ENCODE measurements at regions not wholly inside any gene's neighbourhood (a gene's known extent, or its start where the extent isn't known, plus 50 kb on each side); places are given as distances from the start of the nearest gene placed in this dataset.
"Not testable (repeated sequence)": the region's sequence is repeated elsewhere in the genome, so short reads cannot be mapped to it uniquely, and the experiment has no call there.

GRCh38 chr15:53122818-53123217, 332.7 kb upstream of the ONECUT1 start:
- no peak for DNase-seq
- peaks cover 0 to 2% (median 0%) of the 10 kb centered on the region in 5 donors for H3K9me3 Mint-ChIP-seq
- H3K36me3 ChIP-seq (ENCODE audit: insufficient read depth, low read length) = no peaks in the 10 kb centered on the region
- H3K27ac Mint-ChIP-seq = no peak overlapping the region
- POLR2A ChIA-PET = no interaction called here
- H3K27me3 Mint-ChIP-seq = peaks cover 0 to 2% of the 10 kb centered on the region in 2 donors
- H3K4me1 ChIP-seq (ENCODE audit: insufficient read depth, low read length) = no peaks in the 10 kb centered on the region
- H3K4me1 Mint-ChIP-seq = no peaks in the 10 kb centered on the region
- no peak overlapping the region for H3K27ac ChIP-seq (ENCODE audit: low read depth, low read length)
- H3K9me3 ChIP-seq (ENCODE audit: low read length) = no peaks in the 10 kb centered on the region
- CTCF ChIA-PET = no interaction called here
- H3K4me3 Mint-ChIP-seq = no peak overlapping the region
- H3K4me3 ChIP-seq (ENCODE audit: low read length) = no peak overlapping the region
- H3K36me3 Mint-ChIP-seq = no peaks in the 10 kb centered on the region
- no peaks in the 10 kb centered on the region for H3K27me3 ChIP-seq (ENCODE audit: insufficient read depth, low read length, poor library complexity, severe bottlenecking)

- H3K27me3 ChIP-seq (ENCODE audit: insufficient read depth, low read length, poor library complexity, severe bottlenecking); H3K9me3 Mint-ChIP-seq; H3K4me3 Mint-ChIP-seq; POLR2A ChIA-PET; H3K4me3 ChIP-seq (ENCODE audit: low read length); H3K36me3 ChIP-seq (ENCODE audit: insufficient read depth, low read length); H3K4me1 Mint-ChIP-seq; CTCF ChIA-PET; H3K27ac ChIP-seq (ENCODE audit: low read depth, low read length); H3K27ac Mint-ChIP-seq; H3K36me3 Mint-ChIP-seq; DNase-seq; H3K9me3 ChIP-seq (ENCODE audit: low read length); H3K27me3 Mint-ChIP-seq; H3K4me1 ChIP-seq (ENCODE audit: insufficient read depth, low read length): not testable (repeated sequence)
Observed at GRCh38 chr15:53116915-53117314, 326.8 kb upstream of the ONECUT1 start.

GRCh38 chr15:53116169-53116568, 326.0 kb upstream of the ONECUT1 start:
- no peaks in the 10 kb centered on the region for H3K27me3 Mint-ChIP-seq
- no peak overlapping the region for H3K27ac Mint-ChIP-seq
- Histone ChIP-seq H3K4me1 (ENCODE audit: insufficient read depth, low read length) (no peaks in the 10 kb centered on the region), H3K27ac (ENCODE audit: low read depth, low read length) (no peak overlapping the region), H3K27me3 (ENCODE audit: insufficient read depth, low read length, poor library complexity, severe bottlenecking) (no peaks in the 10 kb centered on the region), H3K9me3 (ENCODE audit: low read length) (no peaks in the 10 kb centered on the region), H3K4me3 (ENCODE audit: low read length) (no peak overlapping the region), H3K36me3 (ENCODE audit: insufficient read depth, low read length) (no peaks in the 10 kb centered on the region)
- no peak for DNase-seq
- ChIA-PET POLR2A (no interaction called here), CTCF (no interaction called here)
- no peaks in the 10 kb centered on the region for H3K36me3 Mint-ChIP-seq
- no peak overlapping the region for H3K4me3 Mint-ChIP-seq
- no peaks in the 10 kb centered on the region for H3K4me1 Mint-ChIP-seq
- H3K9me3 Mint-ChIP-seq = peaks cover 0 to 7% (median 2%) of the 10 kb centered on the region in 5 donors

DNA sequence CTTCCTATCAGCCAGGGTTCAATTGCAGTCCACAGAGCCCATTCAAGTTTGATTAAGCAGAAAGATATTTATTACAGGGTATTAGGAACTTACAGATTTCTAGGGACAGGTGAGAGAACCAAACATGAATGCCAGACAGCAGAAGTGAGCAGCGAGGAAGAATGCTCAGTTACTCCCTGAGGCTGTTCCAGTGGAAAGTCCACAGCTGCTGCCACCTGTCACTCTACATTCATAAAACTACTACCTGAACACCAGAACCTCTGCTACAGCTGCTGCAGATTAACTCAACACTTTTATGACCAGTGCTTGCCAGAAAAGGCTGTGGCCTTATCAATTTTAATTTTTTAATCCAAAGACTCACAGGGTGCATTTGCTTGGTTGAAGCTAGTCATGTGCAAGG, 325.4 kb upstream of the ONECUT1 start:
- Mint-ChIP-seq H3K27ac (peak overlapping the region in 1 of 8 donors; percentile 1), H3K4me1 (no peaks in the 10 kb centered on the region), H3K9me3 (peaks cover 0 to 7% (median 2%) of the 10 kb centered on the region in 5 donors), H3K36me3 (no peaks in the 10 kb centered on the region), H3K4me3 (no peak overlapping the region), H3K27me3 (no peaks in the 10 kb centered on the region)
- no peak overlapping the region for H3K4me3 ChIP-seq (ENCODE audit: low read length)
- no peaks in the 10 kb centered on the region for H3K27me3 ChIP-seq (ENCODE audit: insufficient read depth, low read length, poor library complexity, severe bottlenecking)
- ChIA-PET POLR2A (no interaction called here), CTCF (no interaction called here)
- no peaks in the 10 kb centered on the region for H3K36me3 ChIP-seq (ENCODE audit: insufficient read depth, low read length)
- no peak for DNase-seq
- H3K9me3 ChIP-seq (ENCODE audit: low read length) = no peaks in the 10 kb centered on the region
- no peaks in the 10 kb centered on the region for H3K4me1 ChIP-seq (ENCODE audit: insufficient read depth, low read length)
- H3K27ac ChIP-seq (ENCODE audit: low read depth, low read length) = no peak overlapping the region

GRCh38 chr15:53114960-53115359, 324.8 kb upstream of the ONECUT1 start:
- H3K27ac ChIP-seq (ENCODE audit: low read depth, low read length) = no peak overlapping the region
- no peak overlapping the region for H3K4me3 ChIP-seq (ENCODE audit: low read length)
- no peak for DNase-seq
- ChIA-PET POLR2A (no interaction called here), CTCF (no interaction called here)
- H3K9me3 ChIP-seq (ENCODE audit: low read length) = no peaks in the 10 kb centered on the region
- no peaks in the 10 kb centered on the region for H3K4me1 ChIP-seq (ENCODE audit: insufficient read depth, low read length)
- Mint-ChIP-seq H3K4me3 (no peak overlapping the region), H3K9me3 (peaks cover 0 to 7% (median 2%) of the 10 kb centered on the region in 5 donors), H3K27ac (no peak overlapping the region), H3K4me1 (no peaks in the 10 kb centered on the region), H3K27me3 (no peaks in the 10 kb centered on the region), H3K36me3 (no peaks in the 10 kb centered on the region)
- no peaks in the 10 kb centered on the region for H3K27me3 ChIP-seq (ENCODE audit: insufficient read depth, low read length, poor library complexity, severe bottlenecking)
- no peaks in the 10 kb centered on the region for H3K36me3 ChIP-seq (ENCODE audit: insufficient read depth, low read length)

GRCh38 chr15:53110999-53111398, 320.9 kb upstream of the ONECUT1 start:
- no peaks in the 10 kb centered on the region for H3K4me1 ChIP-seq (ENCODE audit: insufficient read depth, low read length)
- ChIA-PET CTCF (no interaction called here), POLR2A (no interaction called here)
- peaks cover 0 to 7% (median 0%) of the 10 kb centered on the region in 5 donors for H3K9me3 Mint-ChIP-seq
- no peaks in the 10 kb centered on the region for H3K27me3 Mint-ChIP-seq
- H3K27ac Mint-ChIP-seq = no peak overlapping the region
- H3K27me3 ChIP-seq (ENCODE audit: insufficient read depth, low read length, poor library complexity, severe bottlenecking) = no peaks in the 10 kb centered on the region
- H3K36me3 Mint-ChIP-seq = no peaks in the 10 kb centered on the region
- DNase-seq = no peak
- no peaks in the 10 kb centered on the region for H3K4me1 Mint-ChIP-seq
- no peak overlapping the region for H3K4me3 Mint-ChIP-seq
- H3K27ac ChIP-seq (ENCODE audit: low read depth, low read length) = no peak overlapping the region
- H3K9me3 ChIP-seq (ENCODE audit: low read length) = no peaks in the 10 kb centered on the region
- no peak overlapping the region for H3K4me3 ChIP-seq (ENCODE audit: low read length)
- no peaks in the 10 kb centered on the region for H3K36me3 ChIP-seq (ENCODE audit: insufficient read depth, low read length)

- no peaks in the 10 kb centered on the region for H3K4me1 Mint-ChIP-seq
- Histone ChIP-seq H3K4me1 (ENCODE audit: insufficient read depth, low read length) (no peaks in the 10 kb centered on the region), H3K27me3 (ENCODE audit: insufficient read depth, low read length, poor library complexity, severe bottlenecking) (no peaks in the 10 kb centered on the region), H3K27ac (ENCODE audit: low read depth, low read length) (no peak overlapping the region), H3K4me3 (ENCODE audit: low read length) (no peak overlapping the region), H3K9me3 (ENCODE audit: low read length) (no peaks in the 10 kb centered on the region), H3K36me3 (ENCODE audit: insufficient read depth, low read length) (no peaks in the 10 kb centered on the region)
- H3K27me3 Mint-ChIP-seq = no peaks in the 10 kb centered on the region
- H3K9me3 Mint-ChIP-seq = peaks cover 0 to 5% (median 2%) of the 10 kb centered on the region in 5 donors
- peak overlapping the region in 1 of 8 donors; percentile 76 for H3K27ac Mint-ChIP-seq
- CTCF ChIA-PET = no interaction called here
- POLR2A ChIA-PET = no interaction called here
- no peak overlapping the region for H3K4me3 Mint-ChIP-seq
- no peak for DNase-seq
- no peaks in the 10 kb centered on the region for H3K36me3 Mint-ChIP-seq
Observed at GRCh38 chr15:53108319-53108718, 318.2 kb upstream of the ONECUT1 start.

DNA sequence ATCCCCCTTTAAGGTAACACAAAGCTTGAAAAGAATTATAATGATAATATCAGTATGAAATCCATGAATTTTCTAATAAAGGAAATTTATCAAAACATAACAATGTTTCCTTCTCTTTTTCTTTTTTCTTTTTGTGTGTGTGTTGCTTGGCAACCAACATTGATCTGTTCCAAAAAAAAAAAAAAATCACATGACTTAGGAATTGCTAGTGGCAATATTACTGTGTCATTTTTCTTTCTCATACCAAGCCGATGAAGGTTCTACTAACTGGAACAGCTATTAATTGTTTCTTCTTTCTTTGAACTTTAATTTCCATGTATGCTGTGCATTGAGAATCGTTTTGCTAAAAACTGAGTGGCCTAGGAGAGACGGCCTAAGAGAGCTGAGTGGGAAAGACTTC, 317.7 kb upstream of the ONECUT1 start:
- H3K27me3 Mint-ChIP-seq = no peaks in the 10 kb centered on the region
- no peaks in the 10 kb centered on the region for H3K4me1 Mint-ChIP-seq
- H3K4me3 Mint-ChIP-seq = no peak overlapping the region
- H3K27ac Mint-ChIP-seq = no peak overlapping the region
- Histone ChIP-seq H3K4me1 (ENCODE audit: insufficient read depth, low read length) (no peaks in the 10 kb centered on the region), H3K36me3 (ENCODE audit: insufficient read depth, low read length) (no peaks in the 10 kb centered on the region), H3K27me3 (ENCODE audit: insufficient read depth, low read length, poor library complexity, severe bottlenecking) (no peaks in the 10 kb centered on the region), H3K27ac (ENCODE audit: low read depth, low read length) (no peak overlapping the region), H3K4me3 (ENCODE audit: low read length) (no peak overlapping the region), H3K9me3 (ENCODE audit: low read length) (no peaks in the 10 kb centered on the region)
- H3K36me3 Mint-ChIP-seq = no peaks in the 10 kb centered on the region
- CTCF ChIA-PET = no interaction called here
- H3K9me3 Mint-ChIP-seq = peaks cover 0 to 5% (median 2%) of the 10 kb centered on the region in 5 donors
- POLR2A ChIA-PET = no interaction called here
- DNase-seq = no peak

Data from CD8-positive, alpha-beta memory T cell (primary cell).